Tibial nerve (tissue), 3 donors: ENCODE measurements at regions not wholly inside any gene's neighbourhood (a gene's known extent, or its start where the extent isn't known, plus 50 kb on each side); places are given as distances from the start of the nearest gene placed in this dataset.

Experiments used
- POLR2A ChIP-seq, 2 donors: fragments of 450-650 bp; IDR thresholded peaks; one replicate each; pipeline ENCODE4 v1.6.1; 2017; ENCODE audit warnings: antibody characterized with exemption in 2 of 2, mild to moderate bottlenecking in 2 of 2, moderate library complexity in 2 of 2
- TF ChIP-seq, protein P1 (sequence below), 5 experiments: fragments of 200-600 bp in 3 of 5; fragments of 450-650 bp in 2 of 5; sonication (generic) in 3 of 5; IDR thresholded peaks; one replicate each; pipeline ENCODE4 v1.5.1; 2016 to 2019; ENCODE audit warnings: antibody characterized with exemption in 5 of 5, mild to moderate bottlenecking in 3 of 5, moderate library complexity in 2 of 5

DNA sequence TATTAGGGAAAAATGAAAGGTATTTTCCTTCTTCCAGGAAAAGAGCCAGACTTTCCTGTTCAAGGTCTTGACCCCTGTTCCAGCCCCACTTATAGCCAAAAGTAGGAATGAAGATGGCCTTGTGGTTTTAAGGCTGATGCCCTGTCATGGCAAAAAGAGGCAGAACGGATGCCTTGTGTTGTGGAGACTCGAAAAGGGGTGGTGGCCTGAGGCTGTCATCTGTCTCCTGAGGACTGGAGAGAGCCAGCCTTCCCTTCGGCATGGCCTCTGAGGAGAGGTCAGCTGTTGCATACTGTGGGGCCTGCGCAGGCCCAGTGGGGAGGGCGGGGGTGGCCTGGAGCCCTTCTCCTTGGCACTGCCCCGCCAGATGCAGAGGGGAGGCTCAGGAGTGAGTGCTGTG lies 166.0 kb upstream of the EEPD1 start:
- TF ChIP-seq, protein P1, sequence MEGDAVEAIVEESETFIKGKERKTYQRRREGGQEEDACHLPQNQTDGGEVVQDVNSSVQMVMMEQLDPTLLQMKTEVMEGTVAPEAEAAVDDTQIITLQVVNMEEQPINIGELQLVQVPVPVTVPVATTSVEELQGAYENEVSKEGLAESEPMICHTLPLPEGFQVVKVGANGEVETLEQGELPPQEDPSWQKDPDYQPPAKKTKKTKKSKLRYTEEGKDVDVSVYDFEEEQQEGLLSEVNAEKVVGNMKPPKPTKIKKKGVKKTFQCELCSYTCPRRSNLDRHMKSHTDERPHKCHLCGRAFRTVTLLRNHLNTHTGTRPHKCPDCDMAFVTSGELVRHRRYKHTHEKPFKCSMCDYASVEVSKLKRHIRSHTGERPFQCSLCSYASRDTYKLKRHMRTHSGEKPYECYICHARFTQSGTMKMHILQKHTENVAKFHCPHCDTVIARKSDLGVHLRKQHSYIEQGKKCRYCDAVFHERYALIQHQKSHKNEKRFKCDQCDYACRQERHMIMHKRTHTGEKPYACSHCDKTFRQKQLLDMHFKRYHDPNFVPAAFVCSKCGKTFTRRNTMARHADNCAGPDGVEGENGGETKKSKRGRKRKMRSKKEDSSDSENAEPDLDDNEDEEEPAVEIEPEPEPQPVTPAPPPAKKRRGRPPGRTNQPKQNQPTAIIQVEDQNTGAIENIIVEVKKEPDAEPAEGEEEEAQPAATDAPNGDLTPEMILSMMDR (IDR thresholded peaks at IDR 0.05): no peak
- TF ChIP-seq POLR2A (IDR thresholded peaks at IDR 0.05): no peak
